ENCODE measurements at regions not wholly inside any gene's neighbourhood (a gene's known extent, or its start where the extent isn't known, plus 50 kb on each side); places are given as distances from the start of the nearest gene placed in this dataset.

DNA sequence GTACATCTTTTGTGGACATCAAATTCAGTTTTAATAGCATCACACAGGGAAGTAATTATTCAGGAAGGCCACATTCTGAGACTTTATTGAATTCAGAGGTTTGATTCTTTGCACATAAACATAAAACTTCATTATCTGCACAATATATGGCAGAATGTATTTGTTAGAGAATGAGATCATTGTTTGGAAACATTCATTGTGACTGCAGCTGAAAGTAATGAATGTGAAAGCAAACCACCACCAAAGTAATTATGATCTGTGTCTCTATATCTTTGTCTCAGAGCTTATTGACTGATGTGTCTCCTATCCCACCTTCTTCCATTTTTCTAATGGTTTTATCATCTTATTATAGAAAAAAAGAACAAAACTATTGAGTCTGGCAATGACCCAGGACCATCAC lies 340.9 kb upstream of the PCDH15 start:
- no peak for DNase-seq (ENCODE audit: low read depth)
- H3K4me3 ChIP-seq (ENCODE audit: low read depth, low read length), result no peak overlapping the region
- TF ChIP-seq, protein P1, sequence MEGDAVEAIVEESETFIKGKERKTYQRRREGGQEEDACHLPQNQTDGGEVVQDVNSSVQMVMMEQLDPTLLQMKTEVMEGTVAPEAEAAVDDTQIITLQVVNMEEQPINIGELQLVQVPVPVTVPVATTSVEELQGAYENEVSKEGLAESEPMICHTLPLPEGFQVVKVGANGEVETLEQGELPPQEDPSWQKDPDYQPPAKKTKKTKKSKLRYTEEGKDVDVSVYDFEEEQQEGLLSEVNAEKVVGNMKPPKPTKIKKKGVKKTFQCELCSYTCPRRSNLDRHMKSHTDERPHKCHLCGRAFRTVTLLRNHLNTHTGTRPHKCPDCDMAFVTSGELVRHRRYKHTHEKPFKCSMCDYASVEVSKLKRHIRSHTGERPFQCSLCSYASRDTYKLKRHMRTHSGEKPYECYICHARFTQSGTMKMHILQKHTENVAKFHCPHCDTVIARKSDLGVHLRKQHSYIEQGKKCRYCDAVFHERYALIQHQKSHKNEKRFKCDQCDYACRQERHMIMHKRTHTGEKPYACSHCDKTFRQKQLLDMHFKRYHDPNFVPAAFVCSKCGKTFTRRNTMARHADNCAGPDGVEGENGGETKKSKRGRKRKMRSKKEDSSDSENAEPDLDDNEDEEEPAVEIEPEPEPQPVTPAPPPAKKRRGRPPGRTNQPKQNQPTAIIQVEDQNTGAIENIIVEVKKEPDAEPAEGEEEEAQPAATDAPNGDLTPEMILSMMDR (IDR thresholded peaks at IDR 0.05; ENCODE audit: insufficient read depth, low read depth, low read length), result no peak

DNA sequence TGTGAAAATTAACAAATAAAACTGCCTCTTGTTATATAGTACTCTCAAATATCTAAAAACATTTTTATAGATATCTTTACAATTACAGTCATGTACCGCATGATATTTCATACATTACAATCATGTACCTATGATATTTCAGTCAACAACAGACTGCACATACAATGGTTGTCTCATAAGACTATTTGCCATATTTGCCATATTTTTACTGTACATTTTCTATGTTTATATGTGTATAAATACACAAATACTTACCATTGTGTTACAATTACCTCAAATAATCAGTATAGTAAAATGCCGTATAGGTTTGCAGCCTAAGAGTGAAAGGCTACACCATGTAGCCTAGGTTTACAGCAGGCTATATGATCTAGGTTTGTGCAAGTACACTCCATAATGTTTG lies 336.0 kb upstream of the PCDH15 start:
- no peak overlapping the region for H3K4me3 ChIP-seq (ENCODE audit: low read depth, low read length)
- TF ChIP-seq, protein P1 (IDR thresholded peaks at IDR 0.05; ENCODE audit: insufficient read depth, low read depth, low read length), result no peak
- no peak for DNase-seq (ENCODE audit: low read depth)

DNA sequence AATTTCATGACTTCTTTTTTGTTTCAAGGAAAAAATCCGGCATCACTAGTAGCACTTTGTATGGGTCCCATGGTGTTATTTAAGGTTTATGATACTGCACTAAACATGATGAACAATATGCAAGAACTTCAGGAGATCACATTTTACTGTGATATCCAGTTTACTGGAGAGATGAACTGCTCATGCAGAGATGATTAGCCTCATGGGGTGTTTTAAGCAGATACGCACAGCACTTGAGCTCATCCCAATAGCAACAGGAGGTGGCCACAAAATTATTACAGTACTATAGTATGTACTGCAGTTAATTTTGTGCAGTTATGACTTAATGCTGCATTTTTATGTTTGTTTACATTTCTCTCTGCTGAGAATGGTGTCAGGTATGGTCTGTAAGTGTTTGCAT lies 303.7 kb upstream of the PCDH15 start:
- DNase-seq (ENCODE audit: low read depth), result no peak
- TF ChIP-seq, protein P1 (IDR thresholded peaks at IDR 0.05; ENCODE audit: insufficient read depth, low read depth, low read length), result no peak
- no peak overlapping the region for H3K4me3 ChIP-seq (ENCODE audit: low read depth, low read length)

DNA sequence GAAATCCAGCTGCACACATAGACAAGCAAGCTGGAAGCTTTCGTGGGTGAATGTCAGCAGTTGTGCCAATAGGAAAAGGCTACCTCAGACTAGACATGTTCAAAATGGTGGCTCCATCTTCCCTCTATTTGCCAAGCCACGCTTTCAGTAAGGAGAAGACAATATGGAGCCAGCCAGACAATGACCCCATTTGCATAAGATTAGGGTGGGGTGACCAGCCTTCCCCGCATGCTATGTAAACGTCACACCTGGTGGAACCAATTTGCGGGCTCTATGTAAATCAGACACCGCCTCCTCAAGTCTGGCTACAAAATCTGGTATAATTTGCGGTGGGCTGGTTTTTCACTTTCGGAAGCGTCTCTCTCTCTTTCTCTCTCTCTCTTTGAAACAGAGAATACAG lies 297.4 kb upstream of the PCDH15 start:
- H3K4me3 ChIP-seq (ENCODE audit: low read depth, low read length), result no peak overlapping the region
- TF ChIP-seq, protein P1 (IDR thresholded peaks at IDR 0.05; ENCODE audit: insufficient read depth, low read depth, low read length), result no peak

DNA sequence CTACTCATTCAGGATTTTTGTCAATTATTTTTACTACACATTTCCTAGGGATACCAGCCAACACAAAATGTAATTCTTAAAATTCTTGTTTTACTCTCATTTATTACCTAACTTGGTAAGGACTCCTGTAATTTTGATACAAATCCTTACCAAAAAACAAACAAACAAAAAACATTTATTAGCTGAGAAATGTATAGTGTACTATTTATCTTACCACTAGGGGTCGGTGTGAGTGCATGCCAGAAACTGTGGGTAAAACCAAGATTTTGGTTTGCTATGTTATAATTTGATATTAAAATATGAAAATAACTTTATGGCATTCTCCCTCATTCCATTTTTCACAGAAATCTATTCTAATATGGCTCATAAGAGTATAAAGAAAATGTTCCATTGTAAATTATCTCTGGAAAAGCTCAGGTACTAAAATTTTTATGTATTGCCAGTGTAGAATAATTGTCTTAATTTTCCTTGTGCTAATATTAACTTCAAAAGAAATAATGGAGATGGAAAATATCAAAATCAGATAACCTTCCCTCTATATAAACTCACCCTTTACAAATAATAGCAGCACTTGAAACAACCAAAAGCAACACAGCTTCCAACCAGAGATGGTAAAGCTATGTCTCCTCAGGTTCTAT lies 290.8 kb upstream of the PCDH15 start:
- TF ChIP-seq, protein P1 (IDR thresholded peaks at IDR 0.05; ENCODE audit: insufficient read depth, low read depth, low read length), result peak; percentile 66
- no peak overlapping the region for H3K4me3 ChIP-seq (ENCODE audit: low read depth, low read length)
- peak; percentile 4 for DNase-seq (ENCODE audit: low read depth)

More for the DNA sequence above, 297.4 kb upstream of the PCDH15 start:
- no peak for DNase-seq (ENCODE audit: low read depth)

DNA sequence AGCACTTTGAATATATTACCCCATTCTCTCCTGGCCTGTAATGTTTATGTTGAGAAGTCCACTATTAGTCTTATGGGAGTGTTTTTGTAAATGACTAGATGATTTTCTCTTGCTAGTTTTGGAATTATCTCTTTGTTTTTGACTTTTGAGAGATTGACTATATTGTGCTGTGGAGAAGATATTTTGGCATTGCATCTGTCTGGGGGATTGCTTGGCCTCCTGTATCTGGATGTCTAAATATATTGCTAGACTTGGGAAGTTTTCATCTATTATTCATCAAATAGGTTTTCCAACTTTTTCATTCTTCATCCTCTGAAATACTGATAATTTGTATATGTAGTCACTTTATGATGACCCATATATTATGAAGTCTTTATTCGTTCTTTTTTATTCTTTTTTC lies 277.1 kb upstream of the PCDH15 start:
- no peak for DNase-seq (ENCODE audit: low read depth)
- TF ChIP-seq, protein P1 (IDR thresholded peaks at IDR 0.05; ENCODE audit: insufficient read depth, low read depth, low read length), result no peak
- no peak overlapping the region for H3K4me3 ChIP-seq (ENCODE audit: low read depth, low read length)

DNA sequence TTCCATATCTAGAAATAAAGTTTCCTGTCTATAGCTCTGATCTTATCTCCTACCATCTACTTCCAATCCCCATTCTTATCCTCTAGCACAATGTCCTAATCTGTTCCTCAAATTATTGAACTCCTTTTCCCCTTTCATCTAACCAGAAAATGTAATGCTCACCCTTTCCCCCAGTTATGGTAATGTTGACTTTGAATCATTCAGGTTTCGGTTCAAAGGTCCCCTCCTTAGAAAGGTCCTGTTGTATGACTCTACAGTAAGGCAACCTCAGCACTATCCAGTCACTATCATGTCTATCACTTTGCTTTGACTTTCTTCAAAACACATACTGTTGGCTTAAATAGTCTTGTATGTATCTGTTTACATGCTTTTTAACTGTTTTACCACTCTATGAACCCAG lies 264.2 kb upstream of the PCDH15 start:
- DNase-seq (ENCODE audit: low read depth), result no peak
- H3K4me3 ChIP-seq (ENCODE audit: low read depth, low read length), result no peak overlapping the region
- TF ChIP-seq, protein P1 (IDR thresholded peaks at IDR 0.05; ENCODE audit: insufficient read depth, low read depth, low read length), result no peak
